ENCODE measurements at regions not wholly inside any gene's neighbourhood (a gene's known extent, or its start where the extent isn't known, plus 50 kb on each side); places are given as distances from the start of the nearest gene placed in this dataset.

DNA sequence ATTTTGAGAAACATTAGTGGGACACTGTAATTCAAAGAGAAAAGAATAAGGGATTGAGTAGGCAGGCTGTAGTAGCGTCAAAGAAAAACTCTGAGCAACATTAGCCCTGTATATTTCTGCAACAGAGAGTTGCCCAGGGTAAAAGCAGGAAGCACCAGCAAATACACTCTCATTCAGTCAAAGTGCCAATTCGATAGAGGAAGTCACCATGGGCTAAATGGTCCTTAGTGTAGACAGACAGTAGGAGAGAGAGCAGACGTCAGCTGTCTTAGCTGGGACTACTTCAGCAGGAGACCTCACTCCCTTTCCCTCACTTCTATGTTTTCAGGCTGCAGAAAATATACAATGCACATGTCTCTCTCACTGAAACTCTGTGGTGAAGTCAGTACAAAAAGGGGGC is 2073.8 kb upstream of the TENM3 start:
- Histone ChIP-seq H2BK15ac (replicated peaks; ENCODE audit: low read depth) (no peak overlapping the region), H3K27me3 (ENCODE audit: insufficient read depth, low read length, poor library complexity) (no peaks in the 10 kb centered on the region), H3K79me1 (ENCODE audit: low read length) (no peaks in the 10 kb centered on the region), H3K9ac (ENCODE audit: low read length) (no peak overlapping the region), H3K4me1 (ENCODE audit: control insufficient read depth, low read depth, low read length) (no peaks in the 10 kb centered on the region), H3K4ac (ENCODE audit: low read depth, low read length) (no peak overlapping the region), H3K18ac (ENCODE audit: low read length) (no peak overlapping the region), H4K8ac (ENCODE audit: low read depth, low read length) (no peak overlapping the region), H3K79me2 (ENCODE audit: control insufficient read depth, insufficient read depth, low read length) (no peaks in the 10 kb centered on the region), H3K23ac (ENCODE audit: low read length) (no peak overlapping the region), H3K4me3 (ENCODE audit: low read length) (no peak overlapping the region), H3K36me3 (ENCODE audit: control insufficient read depth, insufficient read depth, low read length) (no peaks in the 10 kb centered on the region), H3K27ac (ENCODE audit: low read depth, low read length) (no peak overlapping the region), H2BK120ac (ENCODE audit: low read depth, low read length) (no peak overlapping the region), H3K4me2 (ENCODE audit: low read length) (no peak overlapping the region), H3K56ac (ENCODE audit: low read length) (no peak overlapping the region), H2AK5ac (ENCODE audit: low read length) (no peak overlapping the region), H2BK5ac (ENCODE audit: low read length) (no peak overlapping the region), H4K5ac (ENCODE audit: low read length) (no peak overlapping the region)
- no peak for DNase-seq
- no CpG with 5 or more reads among the region's 3 CpGs for whole genome bisulfite sequencing (ENCODE audit: extremely low coverage, insufficient coverage, low lambda C conversion rate)

DNA sequence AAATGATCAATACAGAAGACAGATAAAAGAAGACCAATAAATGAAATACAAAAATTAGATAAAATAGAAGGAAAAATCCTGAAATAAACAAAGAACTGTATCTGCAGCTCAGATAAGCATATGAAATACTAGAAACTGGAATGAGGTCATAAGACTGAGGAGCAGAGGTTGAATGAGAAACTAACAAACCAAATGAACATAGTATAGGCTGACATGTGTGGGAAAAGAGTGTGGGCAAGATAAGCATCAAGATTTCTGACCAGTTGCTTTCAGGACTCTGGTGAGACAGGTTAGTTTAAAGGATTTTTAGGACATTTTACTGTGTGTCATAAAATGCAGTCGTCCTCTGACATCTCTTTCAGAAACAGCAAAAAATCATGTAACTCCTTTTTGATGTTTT is 2073.2 kb upstream of the TENM3 start:
- no peak overlapping the region for H3K56ac ChIP-seq (ENCODE audit: low read length)
- no peak overlapping the region for H3K18ac ChIP-seq (ENCODE audit: low read length)
- H4K5ac ChIP-seq (ENCODE audit: low read length): no peak overlapping the region
- no peak overlapping the region for H2BK15ac ChIP-seq (replicated peaks; ENCODE audit: low read depth)
- H2BK120ac ChIP-seq (ENCODE audit: low read depth, low read length): no peak overlapping the region
- H3K79me2 ChIP-seq (ENCODE audit: control insufficient read depth, insufficient read depth, low read length): no peaks in the 10 kb centered on the region
- no peak overlapping the region for H3K4me3 ChIP-seq (ENCODE audit: low read length)
- no peak overlapping the region for H3K4ac ChIP-seq (ENCODE audit: low read depth, low read length)
- H3K9ac ChIP-seq (ENCODE audit: low read length): no peak overlapping the region
- no peaks in the 10 kb centered on the region for H3K4me1 ChIP-seq (ENCODE audit: control insufficient read depth, low read depth, low read length)
- H3K4me2 ChIP-seq (ENCODE audit: low read length): no peak overlapping the region
- H3K36me3 ChIP-seq (ENCODE audit: control insufficient read depth, insufficient read depth, low read length): no peaks in the 10 kb centered on the region
- WGBS (ENCODE audit: extremely low coverage, insufficient coverage, low lambda C conversion rate): no CpG with 5 or more reads among the region's 1 CpG
- H4K8ac ChIP-seq (ENCODE audit: low read depth, low read length): no peak overlapping the region
- H3K79me1 ChIP-seq (ENCODE audit: low read length): no peaks in the 10 kb centered on the region
- no peak for DNase-seq
- no peak overlapping the region for H2BK5ac ChIP-seq (ENCODE audit: low read length)
- no peak overlapping the region for H3K27ac ChIP-seq (ENCODE audit: low read depth, low read length)
- H2AK5ac ChIP-seq (ENCODE audit: low read length): no peak overlapping the region
- no peaks in the 10 kb centered on the region for H3K27me3 ChIP-seq (ENCODE audit: insufficient read depth, low read length, poor library complexity)
- no peak overlapping the region for H3K23ac ChIP-seq (ENCODE audit: low read length)

DNA sequence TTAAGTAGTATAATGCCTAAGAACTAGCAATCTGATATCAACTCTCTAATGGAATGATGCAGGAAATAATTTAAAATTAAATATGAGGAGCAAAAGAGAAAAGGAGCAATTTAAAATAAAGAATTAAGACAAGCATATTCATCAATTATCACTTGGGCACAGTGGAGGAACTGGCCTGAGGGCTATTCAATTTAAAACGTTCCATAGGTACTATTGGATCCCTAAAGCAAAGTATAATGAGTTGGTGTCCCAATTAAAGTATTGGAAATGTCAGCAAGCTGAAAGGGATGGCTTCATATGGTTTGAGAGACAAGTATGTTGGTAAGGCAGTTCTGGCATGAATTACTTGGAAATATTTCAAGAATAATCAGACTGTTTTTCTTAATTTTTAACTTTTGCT is 2064.1 kb upstream of the TENM3 start:
- no peak overlapping the region for H3K23ac ChIP-seq (ENCODE audit: low read length)
- no CpG with 5 or more reads among the region's 1 CpG for WGBS (ENCODE audit: extremely low coverage, insufficient coverage, low lambda C conversion rate)

DNA sequence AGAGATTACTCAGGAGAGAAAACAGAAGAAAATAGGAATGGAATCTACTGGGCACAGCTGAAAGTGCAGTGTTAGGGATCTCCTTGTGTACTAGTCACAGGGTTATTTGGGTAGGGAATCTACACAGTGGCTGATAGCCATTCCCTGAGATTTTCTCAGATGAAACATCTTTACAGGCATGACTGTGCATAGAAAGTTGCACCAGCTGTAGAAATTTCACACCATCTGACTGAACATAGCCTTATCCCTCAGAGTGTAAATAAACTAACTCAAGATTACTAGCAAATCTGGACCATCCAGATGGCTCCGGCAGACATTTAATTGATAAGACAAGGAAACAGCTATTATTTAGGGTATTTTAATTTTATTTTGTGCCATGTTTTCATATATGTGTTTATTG is 2053.5 kb upstream of the TENM3 start:
- Histone ChIP-seq H2BK5ac (ENCODE audit: low read length) (no peak overlapping the region), H3K27ac (ENCODE audit: low read depth, low read length) (no peak overlapping the region), H4K5ac (ENCODE audit: low read length) (no peak overlapping the region), H2BK120ac (ENCODE audit: low read depth, low read length) (no peak overlapping the region), H2BK15ac (replicated peaks; ENCODE audit: low read depth) (no peak overlapping the region), H3K9ac (ENCODE audit: low read length) (no peak overlapping the region), H3K56ac (ENCODE audit: low read length) (no peak overlapping the region), H3K18ac (ENCODE audit: low read length) (no peak overlapping the region), H3K4me2 (ENCODE audit: low read length) (no peak overlapping the region), H2AK5ac (ENCODE audit: low read length) (no peak overlapping the region), H3K4ac (ENCODE audit: low read depth, low read length) (no peak overlapping the region), H3K4me3 (ENCODE audit: low read length) (no peak overlapping the region), H3K79me2 (ENCODE audit: control insufficient read depth, insufficient read depth, low read length) (no peaks in the 10 kb centered on the region), H3K23ac (ENCODE audit: low read length) (no peak overlapping the region), H3K36me3 (ENCODE audit: control insufficient read depth, insufficient read depth, low read length) (no peaks in the 10 kb centered on the region), H4K8ac (ENCODE audit: low read depth, low read length) (no peak overlapping the region), H3K27me3 (ENCODE audit: insufficient read depth, low read length, poor library complexity) (no peaks in the 10 kb centered on the region), H3K79me1 (ENCODE audit: low read length) (no peaks in the 10 kb centered on the region), H3K4me1 (ENCODE audit: control insufficient read depth, low read depth, low read length) (no peaks in the 10 kb centered on the region)
- no CpG with 5 or more reads among the region's 1 CpG for WGBS (ENCODE audit: extremely low coverage, insufficient coverage, low lambda C conversion rate)
- DNase-seq: no peak

More for the DNA sequence above, 2064.1 kb upstream of the TENM3 start:
- H3K18ac ChIP-seq (ENCODE audit: low read length): no peak overlapping the region
- H3K4me2 ChIP-seq (ENCODE audit: low read length): no peak overlapping the region
- H2BK120ac ChIP-seq (ENCODE audit: low read depth, low read length): no peak overlapping the region
- H3K79me1 ChIP-seq (ENCODE audit: low read length): no peaks in the 10 kb centered on the region
- H3K4ac ChIP-seq (ENCODE audit: low read depth, low read length): no peak overlapping the region
- H2BK5ac ChIP-seq (ENCODE audit: low read length): no peak overlapping the region
- H2BK15ac ChIP-seq (replicated peaks; ENCODE audit: low read depth): no peak overlapping the region
- no peak overlapping the region for H4K5ac ChIP-seq (ENCODE audit: low read length)
- H3K36me3 ChIP-seq (ENCODE audit: control insufficient read depth, insufficient read depth, low read length): no peaks in the 10 kb centered on the region
- H3K27me3 ChIP-seq (ENCODE audit: insufficient read depth, low read length, poor library complexity): no peaks in the 10 kb centered on the region
- no peak overlapping the region for H2AK5ac ChIP-seq (ENCODE audit: low read length)
- H3K56ac ChIP-seq (ENCODE audit: low read length): no peak overlapping the region
- no peak overlapping the region for H4K8ac ChIP-seq (ENCODE audit: low read depth, low read length)
- no peaks in the 10 kb centered on the region for H3K4me1 ChIP-seq (ENCODE audit: control insufficient read depth, low read depth, low read length)
- no peak overlapping the region for H3K27ac ChIP-seq (ENCODE audit: low read depth, low read length)
- H3K9ac ChIP-seq (ENCODE audit: low read length): no peak overlapping the region
- H3K79me2 ChIP-seq (ENCODE audit: control insufficient read depth, insufficient read depth, low read length): no peaks in the 10 kb centered on the region
- no peak for DNase-seq
- no peak overlapping the region for H3K4me3 ChIP-seq (ENCODE audit: low read length)

DNA sequence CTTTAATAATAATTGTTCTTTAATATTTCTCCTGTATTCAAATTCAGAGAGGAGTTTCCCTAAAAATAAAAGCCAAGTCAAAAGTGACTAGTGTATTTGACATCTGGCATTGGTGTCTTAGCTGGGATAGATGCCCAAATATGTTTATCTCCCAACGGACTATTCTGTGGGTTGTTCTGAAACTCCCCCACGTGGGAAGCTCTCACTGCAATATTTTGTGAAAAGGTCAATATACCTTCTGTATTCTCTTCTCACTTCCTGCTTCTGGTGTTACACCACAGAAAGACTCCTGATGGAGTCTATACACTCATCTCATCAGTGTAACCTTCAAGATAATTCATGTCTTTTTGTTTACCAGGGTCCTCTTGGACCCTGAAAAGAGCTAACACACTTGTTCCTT is 2052.8 kb upstream of the TENM3 start:
- H3K79me2 ChIP-seq (ENCODE audit: control insufficient read depth, insufficient read depth, low read length): no peaks in the 10 kb centered on the region
- H2BK120ac ChIP-seq (ENCODE audit: low read depth, low read length): no peak overlapping the region
- H2AK5ac ChIP-seq (ENCODE audit: low read length): no peak overlapping the region
- WGBS (ENCODE audit: extremely low coverage, insufficient coverage, low lambda C conversion rate): no CpG with 5 or more reads among the region's 2 CpGs
- no peak overlapping the region for H3K27ac ChIP-seq (ENCODE audit: low read depth, low read length)
- no peaks in the 10 kb centered on the region for H3K27me3 ChIP-seq (ENCODE audit: insufficient read depth, low read length, poor library complexity)
- no peak overlapping the region for H2BK15ac ChIP-seq (replicated peaks; ENCODE audit: low read depth)
- H3K23ac ChIP-seq (ENCODE audit: low read length): no peak overlapping the region
- H2BK5ac ChIP-seq (ENCODE audit: low read length): no peak overlapping the region
- no peak overlapping the region for H4K5ac ChIP-seq (ENCODE audit: low read length)
- H3K9ac ChIP-seq (ENCODE audit: low read length): no peak overlapping the region
- no peak overlapping the region for H3K4me3 ChIP-seq (ENCODE audit: low read length)
- no peaks in the 10 kb centered on the region for H3K79me1 ChIP-seq (ENCODE audit: low read length)
- H3K4me2 ChIP-seq (ENCODE audit: low read length): no peak overlapping the region
- no peaks in the 10 kb centered on the region for H3K36me3 ChIP-seq (ENCODE audit: control insufficient read depth, insufficient read depth, low read length)
- H3K4me1 ChIP-seq (ENCODE audit: control insufficient read depth, low read depth, low read length): no peaks in the 10 kb centered on the region
- no peak overlapping the region for H3K4ac ChIP-seq (ENCODE audit: low read depth, low read length)
- DNase-seq: no peak
- no peak overlapping the region for H3K18ac ChIP-seq (ENCODE audit: low read length)
- H3K56ac ChIP-seq (ENCODE audit: low read length): no peak overlapping the region
- H4K8ac ChIP-seq (ENCODE audit: low read depth, low read length): no peak overlapping the region

DNA sequence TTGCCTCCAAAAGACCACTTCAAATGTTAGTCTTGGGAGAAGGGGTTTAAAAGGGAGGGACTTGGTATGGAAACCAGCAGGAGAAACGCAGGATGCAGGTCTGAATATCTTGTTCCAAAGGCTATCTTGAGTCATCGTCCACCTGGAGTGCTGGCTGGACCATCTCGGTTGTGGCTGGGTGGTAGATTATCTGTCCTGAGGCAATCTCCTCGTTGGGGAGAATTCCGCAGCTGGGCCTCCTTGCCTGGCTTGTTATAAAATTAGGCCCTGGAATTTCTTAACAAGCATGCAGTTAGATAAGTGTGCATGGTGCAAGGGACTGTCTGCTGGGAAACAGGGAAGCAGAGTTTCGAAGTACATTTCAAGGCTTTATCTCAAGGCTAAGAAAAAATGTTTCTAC is 2045.7 kb upstream of the TENM3 start:
- Histone ChIP-seq H2BK15ac (replicated peaks; ENCODE audit: low read depth) (no peak overlapping the region), H3K9ac (ENCODE audit: low read length) (no peak overlapping the region), H3K79me2 (ENCODE audit: control insufficient read depth, insufficient read depth, low read length) (no peaks in the 10 kb centered on the region), H3K27me3 (ENCODE audit: insufficient read depth, low read length, poor library complexity) (no peaks in the 10 kb centered on the region), H4K5ac (ENCODE audit: low read length) (no peak overlapping the region), H3K4ac (ENCODE audit: low read depth, low read length) (no peak overlapping the region), H3K79me1 (ENCODE audit: low read length) (no peaks in the 10 kb centered on the region), H3K4me2 (ENCODE audit: low read length) (no peak overlapping the region), H3K4me3 (ENCODE audit: low read length) (no peak overlapping the region), H3K4me1 (ENCODE audit: control insufficient read depth, low read depth, low read length) (no peaks in the 10 kb centered on the region), H3K23ac (ENCODE audit: low read length) (no peak overlapping the region), H2BK5ac (ENCODE audit: low read length) (no peak overlapping the region), H3K18ac (ENCODE audit: low read length) (no peak overlapping the region), H2BK120ac (ENCODE audit: low read depth, low read length) (no peak overlapping the region), H3K36me3 (ENCODE audit: control insufficient read depth, insufficient read depth, low read length) (no peaks in the 10 kb centered on the region), H3K56ac (ENCODE audit: low read length) (no peak overlapping the region), H3K27ac (ENCODE audit: low read depth, low read length) (no peak overlapping the region), H2AK5ac (ENCODE audit: low read length) (no peak overlapping the region), H4K8ac (ENCODE audit: low read depth, low read length) (no peak overlapping the region)
- WGBS (ENCODE audit: extremely low coverage, insufficient coverage, low lambda C conversion rate): no CpG with 5 or more reads among the region's 6 CpGs
- peak; percentile 27 for DNase-seq

All from mesendoderm (in vitro differentiated cells).